ENCODE measurements at regions not wholly inside any gene's neighbourhood (a gene's known extent, or its start where the extent isn't known, plus 50 kb on each side); places are given as distances from the start of the nearest gene placed in this dataset.

GRCh38 chr6:90460051-90460450 lies 126.8 kb downstream of the MAP3K7 start:
- TF ChIP-seq, protein P1, sequence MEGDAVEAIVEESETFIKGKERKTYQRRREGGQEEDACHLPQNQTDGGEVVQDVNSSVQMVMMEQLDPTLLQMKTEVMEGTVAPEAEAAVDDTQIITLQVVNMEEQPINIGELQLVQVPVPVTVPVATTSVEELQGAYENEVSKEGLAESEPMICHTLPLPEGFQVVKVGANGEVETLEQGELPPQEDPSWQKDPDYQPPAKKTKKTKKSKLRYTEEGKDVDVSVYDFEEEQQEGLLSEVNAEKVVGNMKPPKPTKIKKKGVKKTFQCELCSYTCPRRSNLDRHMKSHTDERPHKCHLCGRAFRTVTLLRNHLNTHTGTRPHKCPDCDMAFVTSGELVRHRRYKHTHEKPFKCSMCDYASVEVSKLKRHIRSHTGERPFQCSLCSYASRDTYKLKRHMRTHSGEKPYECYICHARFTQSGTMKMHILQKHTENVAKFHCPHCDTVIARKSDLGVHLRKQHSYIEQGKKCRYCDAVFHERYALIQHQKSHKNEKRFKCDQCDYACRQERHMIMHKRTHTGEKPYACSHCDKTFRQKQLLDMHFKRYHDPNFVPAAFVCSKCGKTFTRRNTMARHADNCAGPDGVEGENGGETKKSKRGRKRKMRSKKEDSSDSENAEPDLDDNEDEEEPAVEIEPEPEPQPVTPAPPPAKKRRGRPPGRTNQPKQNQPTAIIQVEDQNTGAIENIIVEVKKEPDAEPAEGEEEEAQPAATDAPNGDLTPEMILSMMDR (IDR thresholded peaks at IDR 0.05; ENCODE audit: insufficient read depth, low read length), result no peak
- TF ChIP-seq REST (IDR thresholded peaks at IDR 0.05; ENCODE audit: insufficient replicate concordance, low read depth), result no peak
- TF ChIP-seq POLR2AphosphoS5 (IDR thresholded peaks at IDR 0.05; ENCODE audit: low read depth), result no peak
- no peak for TF ChIP-seq GABPA (IDR thresholded peaks at IDR 0.05; ENCODE audit: low read depth)
- TF ChIP-seq SPI1 (IDR thresholded peaks at IDR 0.05; ENCODE audit: borderline replicate concordance, low read depth), result no peak
